ENCODE measurements at regions not wholly inside any gene's neighbourhood (a gene's known extent, or its start where the extent isn't known, plus 50 kb on each side); places are given as distances from the start of the nearest gene placed in this dataset.

GRCh38 chr9:115922444-115922843 is 231.1 kb upstream of the PAPPA start:
- CTCF ChIA-PET: no interaction called here
- DNase-seq (ENCODE audit: extremely low spot score): no peak
- TF ChIP-seq ZNF384 (IDR thresholded peaks at IDR 0.05): no peak
- TF ChIP-seq PKNOX1 (IDR thresholded peaks at IDR 0.05): no peak
- no peak for TF ChIP-seq HDGF (IDR thresholded peaks at IDR 0.05; ENCODE audit: borderline replicate concordance)
- TF ChIP-seq CTBP1 (IDR thresholded peaks at IDR 0.05; ENCODE audit: borderline replicate concordance): no peak
- no peak for TF ChIP-seq FOXA1 (IDR thresholded peaks at IDR 0.05)
- TF ChIP-seq FOXM1 (IDR thresholded peaks at IDR 0.05; ENCODE audit: borderline replicate concordance): no peak
- TF ChIP-seq L3MBTL2 (conservative IDR thresholded peaks at IDR 0.05): no peak
- no peak for TF ChIP-seq BHLHE40 (IDR thresholded peaks at IDR 0.05; ENCODE audit: borderline replicate concordance)
- TF ChIP-seq LEF1 (IDR thresholded peaks at IDR 0.05; ENCODE audit: borderline replicate concordance): no peak
- TF ChIP-seq TARDBP (IDR thresholded peaks at IDR 0.05): no peak
- TF ChIP-seq FOXK2 (IDR thresholded peaks at IDR 0.05): no peak
- POLR2A ChIA-PET: no interaction called here

DNA sequence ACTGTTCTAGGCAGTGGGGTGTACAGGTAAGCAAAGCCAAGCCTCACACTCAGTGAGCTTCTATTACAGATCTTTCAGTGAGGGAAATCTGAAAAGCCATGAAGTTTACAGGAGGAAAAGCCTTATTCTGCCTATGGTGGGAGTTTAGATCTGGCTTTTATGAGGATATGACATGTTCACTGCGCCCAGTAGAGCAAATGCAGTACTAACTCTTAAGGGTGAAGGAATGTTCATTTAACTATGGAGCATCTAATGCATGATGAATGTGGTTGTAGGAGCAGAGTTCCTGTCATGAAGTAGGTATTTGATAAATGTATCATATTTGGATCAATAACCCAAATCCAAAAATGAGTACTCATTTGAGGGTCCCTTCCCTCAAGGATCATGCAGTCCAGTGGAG is 230.2 kb upstream of the PAPPA start:
- DNase-seq (ENCODE audit: extremely low spot score): no peak
- TF ChIP-seq CTBP1 (IDR thresholded peaks at IDR 0.05; ENCODE audit: borderline replicate concordance) (no peak), ELF4 (IDR thresholded peaks at IDR 0.05) (no peak), TARDBP (IDR thresholded peaks at IDR 0.05) (no peak)
- ChIA-PET CTCF (no interaction called here), POLR2A (no interaction called here)

- ChIA-PET POLR2A (no interaction called here), CTCF (no interaction called here)
- no peak for DNase-seq (ENCODE audit: extremely low spot score)
- no peak for TF ChIP-seq FOXM1 (IDR thresholded peaks at IDR 0.05; ENCODE audit: borderline replicate concordance)
- TF ChIP-seq CTBP1 (IDR thresholded peaks at IDR 0.05; ENCODE audit: borderline replicate concordance): no peak
- TF ChIP-seq ELF4 (IDR thresholded peaks at IDR 0.05): no peak
- no peak for TF ChIP-seq LEF1 (IDR thresholded peaks at IDR 0.05; ENCODE audit: borderline replicate concordance)
Measured at GRCh38 chr9:115923903-115924668, 229.5 kb upstream of the PAPPA start.

DNA sequence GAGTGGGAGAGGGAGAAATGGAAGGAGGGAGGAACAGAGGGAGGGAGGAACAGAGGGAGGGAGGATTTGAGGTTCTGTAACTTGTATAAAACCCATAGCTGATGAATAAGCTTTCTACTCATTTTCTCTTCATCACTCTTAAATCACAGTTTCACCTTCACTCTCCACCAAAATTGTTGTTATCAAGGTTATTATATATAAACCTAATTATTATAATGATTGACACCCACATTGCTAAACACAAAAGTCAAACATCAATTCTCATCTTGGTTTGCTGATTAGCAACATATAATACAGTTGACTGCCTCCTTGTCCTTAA is 229.0 kb upstream of the PAPPA start:
- ChIA-PET POLR2A (no interaction called here), CTCF (no interaction called here)
- TF ChIP-seq ZNF384 (IDR thresholded peaks at IDR 0.05) (no peak), ARNT (IDR thresholded peaks at IDR 0.05) (no peak), PKNOX1 (IDR thresholded peaks at IDR 0.05) (no peak)
- DNase-seq (ENCODE audit: extremely low spot score): no peak

DNA sequence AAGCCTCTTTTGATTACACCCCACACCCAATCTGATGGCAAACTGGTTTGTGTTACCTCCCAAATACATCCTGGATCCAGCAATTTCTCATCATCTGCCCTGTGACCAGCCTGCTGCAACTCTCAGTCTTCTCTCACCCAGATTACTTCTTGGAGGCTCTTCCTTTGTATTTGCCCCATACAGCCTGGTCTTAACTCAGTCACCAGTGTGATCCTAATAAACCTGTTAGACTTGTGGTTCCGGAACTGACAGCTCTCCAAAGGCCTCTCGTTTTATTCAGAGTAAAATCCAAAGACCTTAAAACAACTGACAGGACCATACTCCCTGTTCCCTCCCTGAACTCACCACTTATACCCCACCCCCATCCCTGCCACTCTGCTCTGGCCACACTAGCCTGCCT is 228.2 kb upstream of the PAPPA start:
- no peak for DNase-seq (ENCODE audit: extremely low spot score)
- ChIA-PET CTCF (no interaction called here), POLR2A (no interaction called here)
- no peak for TF ChIP-seq FOXK2 (IDR thresholded peaks at IDR 0.05)

- no peak for TF ChIP-seq SUZ12 (IDR thresholded peaks at IDR 0.05)
- no peak for TF ChIP-seq HDGF (IDR thresholded peaks at IDR 0.05; ENCODE audit: borderline replicate concordance)
- no peak for TF ChIP-seq ARNT (IDR thresholded peaks at IDR 0.05)
- no peak for TF ChIP-seq ELF4 (IDR thresholded peaks at IDR 0.05)
- no peak for TF ChIP-seq CTBP1 (IDR thresholded peaks at IDR 0.05; ENCODE audit: borderline replicate concordance)
- TF ChIP-seq NFRKB (IDR thresholded peaks at IDR 0.05): no peak
- TF ChIP-seq FOXK2 (IDR thresholded peaks at IDR 0.05): no peak
- TF ChIP-seq ZNF384 (IDR thresholded peaks at IDR 0.05): no peak
- TF ChIP-seq BHLHE40 (IDR thresholded peaks at IDR 0.05; ENCODE audit: borderline replicate concordance): no peak
- TF ChIP-seq SP1 (IDR thresholded peaks at IDR 0.05): no peak
- no peak for TF ChIP-seq PKNOX1 (IDR thresholded peaks at IDR 0.05)
- TF ChIP-seq LEF1 (IDR thresholded peaks at IDR 0.05; ENCODE audit: borderline replicate concordance): no peak
- TF ChIP-seq FOXM1 (IDR thresholded peaks at IDR 0.05; ENCODE audit: borderline replicate concordance): no peak
- TF ChIP-seq FOXA1 (IDR thresholded peaks at IDR 0.05): no peak
- no peak for TF ChIP-seq L3MBTL2 (conservative IDR thresholded peaks at IDR 0.05)
- TF ChIP-seq TARDBP (IDR thresholded peaks at IDR 0.05): no peak
- ChIA-PET CTCF (no interaction called here), POLR2A (no interaction called here)
- no peak for DNase-seq (ENCODE audit: extremely low spot score)
Measured at GRCh38 chr9:115930472-115930871, 223.1 kb upstream of the PAPPA start.

GRCh38 chr9:115938479-115938878 is 215.1 kb upstream of the PAPPA start:
- DNase-seq (ENCODE audit: extremely low spot score): no peak
- CTCF ChIA-PET: no interaction called here
- TF ChIP-seq ELF4 (IDR thresholded peaks at IDR 0.05): no peak
- no peak for TF ChIP-seq ARNT (IDR thresholded peaks at IDR 0.05)
- TF ChIP-seq LEF1 (IDR thresholded peaks at IDR 0.05; ENCODE audit: borderline replicate concordance): no peak
- POLR2A ChIA-PET: no interaction called here

All from HEK293T (cell line).